Thoracic aorta (tissue), 2 donors: ENCODE measurements at regions not wholly inside any gene's neighbourhood (a gene's known extent, or its start where the extent isn't known, plus 50 kb on each side); places are given as distances from the start of the nearest gene placed in this dataset.

Experiments
- ATAC-seq: fragments of 150-250 bp; one replicate; pipeline ENCODE4 v1.8.0; 2017; ENCODE audit warnings: low read depth; ENCODE audit not compliant: insufficient number of reproducible peaks, low FRiP score
- DNase-seq: peaks from one replicate; pipeline ENCODE4 v3.0.0-alpha.2; 2020; ENCODE audit warnings: low spot score
- H3K27ac ChIP-seq, 2 donors: fragments of 200-600 bp; sonication (generic); 1 replicate in 1 of 2; 2 replicates in 1 of 2; pipeline ENCODE4 v1.5.1; 2016; ENCODE audit warnings: mild to moderate bottlenecking in 2 of 2, moderate library complexity in 2 of 2
- H3K27me3 ChIP-seq: fragments of 200-600 bp; sonication (generic); replicated peaks from 2 replicates; pipeline ENCODE4 v1.6.0; 2016; ENCODE audit warnings: mild to moderate bottlenecking; ENCODE audit not compliant: insufficient read depth
- H3K36me3 ChIP-seq: fragments of 200-600 bp; sonication (generic); one replicate; pipeline ENCODE4 v1.5.1; 2016
- H3K4me1 ChIP-seq, 2 donors: fragments of 200-600 bp; sonication (generic); 1 replicate in 1 of 2; 2 replicates in 1 of 2; pipeline versions ENCODE4 v1.5.1 to v1.6.0; 2016; ENCODE audit warnings: low read depth in 2 of 2, mild to moderate bottlenecking in 1 of 2; ENCODE audit not compliant: control insufficient read depth in 1 of 2
- H3K4me3 ChIP-seq: fragments of 200-600 bp; sonication (generic); 2 replicates; pipeline ENCODE4 v1.5.1; 2016; ENCODE audit warnings: mild to moderate bottlenecking
- H3K9me3 ChIP-seq: fragments of 200-600 bp; sonication (generic); 2 replicates; pipeline ENCODE4 v1.5.1; 2016
- CTCF ChIP-seq: fragments of 200-600 bp; sonication (generic); IDR thresholded peaks from one replicate; pipeline ENCODE4 v1.5.1; 2019; ENCODE audit warnings: antibody characterized with exemption

- Histone ChIP-seq H3K27ac (no peak overlapping the region), H3K36me3 (no peaks in the 10 kb centered on the region), H3K4me1 (no peaks in the 10 kb centered on the region), H3K27me3 (no peaks in the 10 kb centered on the region), H3K9me3 (no peaks in the 10 kb centered on the region), H3K4me3 (no peak overlapping the region)
- TF ChIP-seq CTCF, result no peak
- ATAC-seq (no peak), DNase-seq (no peak)
Observed at GRCh38 chr6:130507666-130508028, 141.8 kb downstream of the TMEM200A start.

DNA sequence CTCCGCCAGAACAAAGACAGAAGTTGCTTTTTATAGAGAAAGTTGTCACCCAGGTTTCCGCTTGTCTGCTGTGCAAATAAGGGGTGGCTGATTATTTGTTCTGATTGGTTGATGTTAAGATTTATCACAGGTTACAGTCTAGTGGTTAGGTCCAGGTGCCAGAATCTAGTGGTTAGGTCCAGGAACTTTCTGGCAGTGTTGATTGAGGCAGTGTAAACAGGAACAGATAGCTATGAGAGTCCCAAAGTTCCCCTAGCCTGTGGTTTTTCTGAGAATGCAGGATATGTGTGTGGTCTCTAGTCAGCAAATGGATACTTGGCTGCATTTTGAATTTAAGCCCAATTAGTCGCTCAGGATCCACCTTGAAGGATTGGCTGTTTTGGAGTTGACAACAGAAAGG lies 148.0 kb downstream of the TMEM200A start:
- ATAC-seq, result no peak
- no peak for DNase-seq
- no peak overlapping the region for H3K27ac ChIP-seq
- no peaks in the 10 kb centered on the region for H3K36me3 ChIP-seq
- no peak for TF ChIP-seq CTCF
- H3K9me3 ChIP-seq, result no peaks in the 10 kb centered on the region
- H3K4me1 ChIP-seq, result no peaks in the 10 kb centered on the region
- no peak overlapping the region for H3K4me3 ChIP-seq
- H3K27me3 ChIP-seq, result no peaks in the 10 kb centered on the region

DNA sequence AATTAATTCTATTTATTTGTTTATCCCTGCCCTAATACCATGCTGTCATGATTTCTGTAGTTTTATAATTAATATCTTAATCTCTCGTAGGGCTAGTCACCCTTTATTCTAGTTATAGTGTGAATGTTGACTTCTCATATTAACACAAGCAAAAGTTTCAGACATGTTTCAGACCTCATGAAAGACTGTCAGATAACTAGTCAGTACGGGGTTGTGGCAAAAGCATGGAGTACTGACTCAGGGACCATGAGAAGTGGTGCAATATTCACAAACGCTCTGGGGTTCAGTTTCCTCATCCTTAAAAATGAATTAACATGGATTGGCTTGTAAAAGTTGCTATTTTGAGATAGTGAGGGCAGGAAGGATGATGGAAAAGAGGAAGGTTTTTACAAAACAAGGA lies 148.9 kb downstream of the TMEM200A start:
- Histone ChIP-seq H3K9me3 (no peaks in the 10 kb centered on the region), H3K4me1 (no peaks in the 10 kb centered on the region), H3K36me3 (no peaks in the 10 kb centered on the region), H3K27ac (no peak overlapping the region), H3K4me3 (no peak overlapping the region), H3K27me3 (no peaks in the 10 kb centered on the region)
- ATAC-seq (no peak), DNase-seq (no peak)
- TF ChIP-seq CTCF, result no peak

- no peak for DNase-seq
- ATAC-seq, result no peak
- no peak for TF ChIP-seq CTCF
Observed at GRCh38 chr6:130515306-130515705, 149.5 kb downstream of the TMEM200A start.

DNA sequence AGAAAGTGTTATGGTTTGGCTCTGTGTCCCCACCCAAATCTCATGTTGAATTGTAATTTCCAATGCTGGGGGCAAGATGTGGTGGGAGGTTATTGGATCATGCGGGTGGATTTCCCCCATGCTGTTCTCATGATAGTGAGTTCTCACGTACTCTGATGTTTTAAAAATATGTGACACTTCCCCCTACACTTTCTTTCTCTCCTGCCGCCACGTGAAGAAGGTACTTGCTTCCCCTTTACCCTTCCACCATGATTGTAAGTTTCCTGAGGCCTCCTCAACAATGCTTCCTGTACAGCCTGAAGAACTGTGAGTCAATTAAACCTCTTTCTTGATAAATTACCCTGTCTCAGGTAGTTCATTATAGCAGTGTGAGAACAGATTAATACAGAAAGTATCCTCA lies 150.8 kb downstream of the TMEM200A start:
- ATAC-seq, result no peak
- H3K9me3 ChIP-seq, result no peaks in the 10 kb centered on the region
- TF ChIP-seq CTCF, result no peak
- H3K4me3 ChIP-seq, result no peak overlapping the region
- H3K36me3 ChIP-seq, result no peaks in the 10 kb centered on the region
- no peaks in the 10 kb centered on the region for H3K4me1 ChIP-seq
- no peak for DNase-seq
- no peaks in the 10 kb centered on the region for H3K27me3 ChIP-seq
- no peak overlapping the region for H3K27ac ChIP-seq

More at GRCh38 chr6:130515306-130515705, 149.5 kb downstream of the TMEM200A start:
- no peaks in the 10 kb centered on the region for H3K4me1 ChIP-seq
- H3K27ac ChIP-seq, result no peak overlapping the region
- H3K36me3 ChIP-seq, result no peaks in the 10 kb centered on the region
- no peaks in the 10 kb centered on the region for H3K9me3 ChIP-seq
- H3K27me3 ChIP-seq, result no peaks in the 10 kb centered on the region
- H3K4me3 ChIP-seq, result no peak overlapping the region
